Endodermal cell (in vitro differentiated cells): ENCODE measurements at regions not wholly inside any gene's neighbourhood (a gene's known extent, or its start where the extent isn't known, plus 50 kb on each side); places are given as distances from the start of the nearest gene placed in this dataset.

Experiments used
- DNase-seq: peaks from one replicate; pipeline ENCODE4 v3.0.0-alpha.2; 2017
- H3K27ac ChIP-seq: 2 replicates; pipeline ENCODE4 v1.5.1; 2013; ENCODE audit warnings: mild to moderate bottlenecking, low read depth, low read length, moderate library complexity
- H3K27me3 ChIP-seq: 2 replicates; pipeline ENCODE4 v1.6.1; 2013; ENCODE audit warnings: mild to moderate bottlenecking, low read length, moderate library complexity; ENCODE audit not compliant: insufficient read depth, control insufficient read depth, poor library complexity, severe bottlenecking
- H3K36me3 ChIP-seq: 2 replicates; pipeline ENCODE4 v1.7.0; 2013; ENCODE audit warnings: mild to moderate bottlenecking, low read length, moderate library complexity; ENCODE audit not compliant: control insufficient read depth, insufficient read depth
- H3K4me1 ChIP-seq: one replicate; pipeline ENCODE4 v1.7.0; 2013; ENCODE audit warnings: low read length; ENCODE audit not compliant: control insufficient read depth, insufficient read depth
- H3K4me3 ChIP-seq: 2 replicates; pipeline ENCODE4 v1.5.1; 2013; ENCODE audit warnings: mild to moderate bottlenecking, low read length, moderate library complexity
- H3K9ac ChIP-seq: 2 replicates; pipeline ENCODE4 v1.6.1; 2013; ENCODE audit warnings: mild to moderate bottlenecking, low read length, moderate library complexity; ENCODE audit not compliant: poor library complexity, severe bottlenecking; ENCODE audit errors: extremely low read depth
- H3K9me3 ChIP-seq: 2 replicates; pipeline ENCODE4 v1.6.1; 2013; ENCODE audit warnings: mild to moderate bottlenecking, low read length, moderate library complexity; ENCODE audit not compliant: control insufficient read depth
- H3K27ac Mint-ChIP-seq: 2 replicates; pipeline ENCODE4 v1.8.0; 2020; ENCODE audit warnings: mixed read lengths
- H3K27me3 Mint-ChIP-seq: 2 replicates; pipeline ENCODE4 v1.8.0; 2021; ENCODE audit warnings: mild to moderate bottlenecking, mixed read lengths; ENCODE audit not compliant: insufficient read depth
- H3K36me3 Mint-ChIP-seq: 2 replicates; pipeline ENCODE4 v1.8.0; 2020; ENCODE audit warnings: low read depth, mixed read lengths
- H3K4me1 Mint-ChIP-seq: 2 replicates; pipeline ENCODE4 v1.8.0; 2020; ENCODE audit warnings: mixed read lengths
- H3K4me3 Mint-ChIP-seq: 2 replicates; pipeline ENCODE4 v1.8.0; 2020; ENCODE audit warnings: mild to moderate bottlenecking, moderate library complexity, mixed read lengths
- H3K9me3 Mint-ChIP-seq: 2 replicates; pipeline ENCODE4 v1.8.0; 2020; ENCODE audit warnings: mild to moderate bottlenecking, mixed read lengths
- WGBS, 2 experiments: methylation state at CpG; one replicate each; pipeline versions ENCODE4 v1.1.5 to v1.1.7; 2013; ENCODE audit warnings: missing lambda C conversion rate in 2 of 2, mixed read lengths in 1 of 2; ENCODE audit not compliant: insufficient coverage in 1 of 2, insufficient read length in 1 of 2; 5-methylcytosine and 5-hydroxymethylcytosine counted together
- TF ChIP-seq, protein P1 (sequence below): fragments of 200-600 bp; sonication (generic); conservative IDR thresholded peaks from 2 replicates; pipeline ENCODE4 v1.5.0; 2021; ENCODE audit warnings: antibody characterized with exemption, mild to moderate bottlenecking

DNA sequence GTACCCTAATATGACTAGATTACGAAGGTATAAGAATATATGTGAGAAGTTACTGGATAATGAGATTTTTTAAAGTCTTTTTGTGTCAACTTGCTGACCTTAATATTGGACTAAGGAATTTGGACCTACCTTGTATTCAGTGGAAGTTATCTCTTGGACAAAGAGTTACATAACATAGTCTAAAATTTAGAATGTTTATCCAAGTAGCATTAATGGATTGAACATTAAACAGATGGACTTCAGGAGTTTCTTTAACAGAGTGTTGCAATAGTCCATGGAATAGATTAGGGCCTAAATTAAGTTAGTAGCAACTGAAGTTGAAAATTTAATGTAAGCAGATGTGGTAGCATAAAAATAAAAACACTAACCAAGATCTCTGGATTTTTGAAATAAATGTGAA lies 266.4 kb downstream of the PYDC2 start:
- TF ChIP-seq, protein P1, sequence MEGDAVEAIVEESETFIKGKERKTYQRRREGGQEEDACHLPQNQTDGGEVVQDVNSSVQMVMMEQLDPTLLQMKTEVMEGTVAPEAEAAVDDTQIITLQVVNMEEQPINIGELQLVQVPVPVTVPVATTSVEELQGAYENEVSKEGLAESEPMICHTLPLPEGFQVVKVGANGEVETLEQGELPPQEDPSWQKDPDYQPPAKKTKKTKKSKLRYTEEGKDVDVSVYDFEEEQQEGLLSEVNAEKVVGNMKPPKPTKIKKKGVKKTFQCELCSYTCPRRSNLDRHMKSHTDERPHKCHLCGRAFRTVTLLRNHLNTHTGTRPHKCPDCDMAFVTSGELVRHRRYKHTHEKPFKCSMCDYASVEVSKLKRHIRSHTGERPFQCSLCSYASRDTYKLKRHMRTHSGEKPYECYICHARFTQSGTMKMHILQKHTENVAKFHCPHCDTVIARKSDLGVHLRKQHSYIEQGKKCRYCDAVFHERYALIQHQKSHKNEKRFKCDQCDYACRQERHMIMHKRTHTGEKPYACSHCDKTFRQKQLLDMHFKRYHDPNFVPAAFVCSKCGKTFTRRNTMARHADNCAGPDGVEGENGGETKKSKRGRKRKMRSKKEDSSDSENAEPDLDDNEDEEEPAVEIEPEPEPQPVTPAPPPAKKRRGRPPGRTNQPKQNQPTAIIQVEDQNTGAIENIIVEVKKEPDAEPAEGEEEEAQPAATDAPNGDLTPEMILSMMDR = no peak
- no peaks in the 10 kb centered on the region for H3K27me3 ChIP-seq
- no peaks in the 10 kb centered on the region for H3K27me3 Mint-ChIP-seq
- 84 to 100% methylated on average over 1 of the region's 1 CpG for WGBS, 2 experiments
- H3K9me3 Mint-ChIP-seq = no peaks in the 10 kb centered on the region
- no peak overlapping the region for H3K27ac Mint-ChIP-seq
- no peaks in the 10 kb centered on the region for H3K4me1 Mint-ChIP-seq
- no peaks in the 10 kb centered on the region for H3K36me3 ChIP-seq
- H3K4me3 Mint-ChIP-seq = no peak overlapping the region
- H3K36me3 Mint-ChIP-seq = no peaks in the 10 kb centered on the region
- H3K9me3 ChIP-seq = no peaks in the 10 kb centered on the region
- no peak for DNase-seq
- no peak overlapping the region for H3K9ac ChIP-seq
- no peaks in the 10 kb centered on the region for H3K4me1 ChIP-seq
- no peak overlapping the region for H3K4me3 ChIP-seq
- H3K27ac ChIP-seq = no peak overlapping the region

DNA sequence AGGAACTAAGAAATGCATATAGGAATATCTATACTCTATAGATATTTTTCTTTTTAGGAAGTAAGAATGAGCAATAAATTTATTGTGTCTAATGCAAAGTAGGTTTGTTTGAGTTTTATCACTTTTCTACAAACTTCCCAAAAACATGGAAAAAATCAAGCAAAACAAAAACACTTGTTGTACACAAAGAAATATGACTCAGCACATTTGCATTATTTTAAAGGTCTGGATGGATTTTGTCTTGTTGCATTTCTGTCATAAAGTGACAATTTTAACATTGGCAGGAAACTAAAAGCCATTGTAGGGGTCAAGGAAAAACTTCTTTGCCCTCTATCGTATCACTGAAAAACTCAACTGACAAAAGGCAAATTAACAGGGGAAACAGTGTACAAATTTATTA lies 267.2 kb downstream of the PYDC2 start:
- Histone ChIP-seq H3K9me3 (no peaks in the 10 kb centered on the region), H3K4me3 (no peak overlapping the region), H3K4me1 (no peaks in the 10 kb centered on the region), H3K27ac (no peak overlapping the region), H3K27me3 (no peaks in the 10 kb centered on the region), H3K36me3 (no peaks in the 10 kb centered on the region), H3K9ac (no peak overlapping the region)
- TF ChIP-seq, protein P1 = no peak
- H3K4me3 Mint-ChIP-seq = no peak overlapping the region
- WGBS, 2 experiments = 92 to 100% methylated on average over 1 of the region's 1 CpG
- H3K27ac Mint-ChIP-seq = no peak overlapping the region
- H3K4me1 Mint-ChIP-seq = no peaks in the 10 kb centered on the region
- H3K27me3 Mint-ChIP-seq = no peaks in the 10 kb centered on the region
- no peaks in the 10 kb centered on the region for H3K36me3 Mint-ChIP-seq
- DNase-seq = no peak
- H3K9me3 Mint-ChIP-seq = no peaks in the 10 kb centered on the region

DNA sequence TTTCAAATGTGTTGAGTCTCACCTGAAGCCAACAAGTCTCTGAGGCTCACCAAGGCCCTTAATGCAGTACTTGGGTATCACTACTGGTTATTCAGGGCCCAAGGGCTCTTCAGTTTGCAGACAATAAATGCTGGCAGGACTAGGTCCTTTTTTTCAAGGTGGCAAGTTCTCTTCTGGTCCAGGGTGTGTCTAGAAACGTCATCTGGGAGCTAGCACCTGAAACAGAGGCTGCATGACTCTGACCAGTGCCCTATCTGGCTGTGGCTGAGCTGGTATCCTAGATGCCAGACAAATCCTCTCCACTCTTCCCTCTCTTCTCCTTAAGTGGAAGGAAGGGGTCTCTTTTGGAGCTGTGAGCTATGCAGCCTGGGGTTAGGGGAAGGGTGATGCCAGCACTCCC lies 276.8 kb downstream of the PYDC2 start:
- H3K27ac Mint-ChIP-seq = no peak overlapping the region
- TF ChIP-seq, protein P1 = no peak
- DNase-seq = no peak
- Histone ChIP-seq H3K4me3 (no peak overlapping the region), H3K36me3 (no peaks in the 10 kb centered on the region), H3K27me3 (no peaks in the 10 kb centered on the region), H3K4me1 (no peaks in the 10 kb centered on the region), H3K27ac (no peak overlapping the region), H3K9me3 (peaks cover 39% of the 10 kb centered on the region), H3K9ac (no peak overlapping the region)
- no peaks in the 10 kb centered on the region for H3K27me3 Mint-ChIP-seq
- WGBS, 2 experiments = 83 to 100% methylated on average over 1 of the region's 1 CpG
- H3K9me3 Mint-ChIP-seq = peaks cover 57% of the 10 kb centered on the region
- H3K4me1 Mint-ChIP-seq = no peaks in the 10 kb centered on the region
- peaks cover 20% of the 10 kb centered on the region for H3K36me3 Mint-ChIP-seq
- H3K4me3 Mint-ChIP-seq = no peak overlapping the region
